GM18868 (cell line): ENCODE measurements at regions not wholly inside any gene's neighbourhood (a gene's known extent, or its start where the extent isn't known, plus 50 kb on each side); places are given as distances from the start of the nearest gene placed in this dataset.
A peak's percentile ranks its signal among the peaks of the same experiment; 100 is the strongest.

Experiments used
- ATAC-seq: cut with Tn5 transposase; IDR thresholded peaks from one replicate; pipeline ENCODE4 v1.9.1; 2021; ENCODE audit warnings: mild to moderate bottlenecking, moderate library complexity; ENCODE audit not compliant: unreplicated experiment

GRCh38 chrY:8151561-8151960 lies 1185.7 kb upstream of the TSPY4 start:
- no peak for ATAC-seq

DNA sequence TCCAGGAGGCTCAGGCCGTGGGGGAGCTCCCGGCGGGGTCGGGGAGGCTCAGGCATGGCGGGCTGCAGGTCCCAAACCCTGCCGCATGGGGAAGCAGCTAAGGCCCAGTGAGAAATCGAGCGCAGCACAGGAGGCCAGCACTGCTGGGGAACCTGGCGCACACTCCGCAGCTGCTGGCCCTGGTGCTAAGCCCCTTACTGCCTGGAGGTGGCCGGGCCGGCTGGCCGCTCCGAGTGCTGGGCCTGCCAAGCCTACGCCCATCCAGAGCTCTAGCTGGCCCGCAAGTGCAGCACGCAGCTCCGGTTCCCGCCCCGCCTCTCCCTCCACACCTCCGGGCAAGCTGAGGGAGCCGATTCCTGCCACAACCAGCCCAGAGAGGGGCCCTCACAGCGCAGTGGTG lies 1208.7 kb upstream of the TSPY4 start:
- no peak for ATAC-seq

DNA sequence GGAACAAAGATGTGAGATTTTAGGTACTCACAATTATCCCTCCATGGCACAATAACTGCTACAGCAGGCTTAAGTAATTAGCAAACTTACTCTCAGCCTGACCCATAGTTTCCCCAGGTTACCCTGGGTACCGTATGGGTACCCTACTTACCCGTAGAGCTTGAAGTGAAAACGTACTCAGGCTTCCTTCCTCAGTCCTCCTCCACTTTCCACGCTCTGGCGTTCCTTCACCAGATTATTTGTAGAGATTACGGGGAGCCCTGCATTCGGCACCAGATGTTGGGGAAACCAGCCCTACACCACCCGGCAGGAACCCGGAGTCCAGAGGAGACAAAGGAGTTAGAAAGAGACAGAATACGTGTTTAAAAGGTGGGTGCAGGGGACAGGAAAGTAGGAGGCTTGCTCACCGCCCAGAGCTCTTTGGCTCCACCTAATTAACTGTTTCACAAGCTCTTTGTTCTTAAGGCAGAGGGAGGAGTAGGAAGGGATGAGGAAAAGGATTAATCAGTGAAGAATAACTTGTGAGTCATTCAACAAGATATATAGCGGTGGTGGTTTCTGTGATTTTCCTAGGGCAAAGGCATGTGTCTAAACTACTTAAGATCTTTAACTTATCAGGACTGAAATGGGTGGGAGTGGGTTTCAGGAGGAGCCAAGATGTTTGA lies 1211.2 kb upstream of the TSPY4 start:
- no peak for ATAC-seq

DNA sequence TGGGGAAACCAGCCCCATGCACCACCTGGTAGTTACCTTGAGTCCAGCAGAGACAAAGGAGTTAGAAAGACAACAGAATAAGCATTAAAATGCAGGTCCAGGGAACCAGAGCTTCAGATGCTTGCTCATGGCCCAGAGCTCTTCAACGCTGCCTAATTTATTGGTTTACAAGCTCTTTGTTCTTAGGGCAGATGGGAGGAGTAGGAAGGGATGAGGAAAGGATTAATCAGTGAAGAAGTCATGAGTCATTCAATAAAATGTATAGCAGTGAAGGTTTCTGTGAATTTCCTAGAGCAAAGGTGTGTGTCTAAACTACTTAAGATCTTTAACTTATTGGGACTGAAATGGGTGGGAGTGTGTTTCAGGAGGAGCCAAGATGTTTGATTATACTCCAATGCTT lies 1210.3 kb upstream of the AMELY start:
- no peak for ATAC-seq

- no peak for ATAC-seq
These were observed 1182.9 kb upstream of the AMELY start for GRCh38 chrY:8094429-8094828.

GRCh38 chrY:8092926-8093325 lies 1181.4 kb upstream of the AMELY start:
- no peak for ATAC-seq

GRCh38 chrY:8085925-8086324 lies 1174.4 kb upstream of the AMELY start:
- ATAC-seq = no peak

DNA sequence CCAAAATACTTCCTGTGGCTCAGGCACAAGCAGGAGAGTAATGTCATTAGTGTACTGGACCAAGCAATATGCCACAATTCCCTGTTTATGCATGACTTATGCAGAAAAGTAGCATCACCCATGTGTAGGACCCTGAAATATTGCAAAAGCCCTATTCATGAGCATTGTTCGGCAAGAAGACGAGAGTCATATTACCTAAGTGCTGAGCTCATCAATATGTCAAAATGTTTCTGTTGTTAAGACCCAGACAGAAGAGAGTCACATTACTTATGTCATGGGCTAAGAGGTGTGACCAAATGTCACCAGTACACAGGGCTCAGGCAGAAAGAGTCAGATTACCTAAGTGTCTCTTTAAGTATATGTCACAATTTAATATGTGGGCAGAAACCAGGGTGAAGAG lies 1172.6 kb upstream of the AMELY start:
- no peak for ATAC-seq

DNA sequence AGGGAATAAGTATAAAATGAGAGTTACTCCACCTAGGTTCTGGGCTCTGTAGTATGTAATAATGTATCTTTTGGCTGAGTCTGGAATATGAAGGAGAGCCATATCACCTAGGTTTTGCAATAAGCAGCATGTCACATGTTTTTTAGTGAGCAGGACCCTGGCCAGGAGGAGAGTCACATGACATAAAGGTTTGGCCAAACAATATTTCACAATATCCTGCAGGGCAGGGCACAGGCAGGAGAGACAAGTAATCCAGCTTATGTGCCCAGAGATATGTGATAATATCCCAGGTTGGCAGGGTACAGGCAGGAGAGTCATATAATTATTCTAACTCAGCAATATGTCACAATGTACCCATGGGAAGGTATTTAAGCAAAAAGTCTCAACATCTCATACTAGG lies 1169.6 kb upstream of the AMELY start:
- ATAC-seq = no peak

DNA sequence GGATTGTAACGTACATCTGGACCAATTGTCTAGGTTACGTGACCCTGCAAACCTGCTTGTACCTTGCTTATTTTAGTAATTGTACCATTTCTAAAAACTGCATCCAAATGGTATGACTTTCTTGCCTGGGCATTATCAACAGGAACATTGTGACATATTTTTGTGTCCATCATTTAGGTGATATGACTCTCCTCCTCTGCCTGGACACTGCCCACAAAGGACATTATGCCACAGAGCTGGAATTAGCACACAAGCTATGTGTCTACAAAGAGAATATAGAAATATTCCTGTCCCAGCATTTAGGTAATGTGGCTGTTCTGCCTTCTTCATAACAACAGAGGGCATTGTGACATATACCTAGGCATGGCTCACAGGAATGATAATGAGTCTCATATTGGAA lies 1153.7 kb upstream of the AMELY start:
- no peak for ATAC-seq

DNA sequence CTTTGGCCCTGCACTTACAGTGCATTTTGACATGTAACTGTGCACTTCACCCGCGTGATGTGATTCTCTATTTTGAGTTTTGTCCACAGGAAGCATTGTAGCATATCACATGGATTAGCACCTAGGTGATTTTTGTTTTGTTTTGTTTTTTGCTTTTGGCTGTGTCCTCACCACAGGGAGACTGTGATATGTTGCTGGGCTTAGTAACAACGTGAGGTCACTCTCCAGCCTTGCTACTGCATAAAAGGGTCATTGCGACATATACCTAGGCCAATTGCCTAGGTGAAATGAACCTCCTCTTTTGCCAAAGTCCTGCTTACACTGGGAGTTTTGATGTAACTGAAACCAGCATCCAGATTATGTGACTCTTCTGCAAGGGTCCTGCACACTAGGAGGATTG lies 1152.9 kb upstream of the AMELY start:
- ATAC-seq = no peak

GRCh38 chrY:8063973-8064372 lies 1152.4 kb upstream of the AMELY start:
- ATAC-seq = no peak

DNA sequence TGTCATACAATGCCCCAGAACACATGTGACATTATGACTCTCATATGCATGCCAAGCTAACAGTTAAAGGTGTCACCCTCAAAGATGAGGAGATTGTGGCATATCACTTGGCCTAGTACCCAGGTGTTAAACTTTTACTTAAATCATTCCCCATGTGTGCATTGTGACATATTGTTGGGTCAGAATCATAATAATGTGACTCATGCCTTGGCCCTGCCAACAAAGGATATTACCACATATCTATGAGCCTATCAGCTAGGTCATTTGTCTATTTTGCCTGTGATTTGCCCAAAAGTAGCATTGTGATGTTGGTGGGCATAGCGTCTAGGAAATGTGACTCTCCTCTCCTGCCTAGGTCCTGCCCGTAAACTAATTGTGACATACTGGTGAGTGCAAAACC lies 1147.1 kb upstream of the AMELY start:
- ATAC-seq = no peak

DNA sequence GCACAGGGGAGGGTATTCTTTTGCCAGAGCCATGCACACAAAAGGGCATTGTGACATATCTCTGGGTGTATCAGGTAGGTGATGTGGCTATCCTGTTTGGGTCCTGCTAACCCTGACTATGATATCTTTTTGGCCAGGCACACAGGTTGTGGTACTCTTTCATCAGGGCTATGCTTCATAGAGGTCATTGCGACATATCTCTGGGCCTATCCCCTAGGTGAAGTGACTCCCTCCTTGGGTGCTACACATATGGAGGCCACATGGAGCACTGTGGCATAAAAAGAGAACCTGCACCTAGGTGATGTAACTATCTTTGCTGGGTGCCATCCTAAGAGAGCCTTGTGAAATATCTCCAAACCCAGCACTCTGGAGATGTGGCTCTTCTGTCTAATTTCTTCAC lies 1139.8 kb upstream of the AMELY start:
- no peak for ATAC-seq

- no peak for ATAC-seq
These were observed 1129.7 kb upstream of the AMELY start for GRCh38 chrY:8041238-8041637.

DNA sequence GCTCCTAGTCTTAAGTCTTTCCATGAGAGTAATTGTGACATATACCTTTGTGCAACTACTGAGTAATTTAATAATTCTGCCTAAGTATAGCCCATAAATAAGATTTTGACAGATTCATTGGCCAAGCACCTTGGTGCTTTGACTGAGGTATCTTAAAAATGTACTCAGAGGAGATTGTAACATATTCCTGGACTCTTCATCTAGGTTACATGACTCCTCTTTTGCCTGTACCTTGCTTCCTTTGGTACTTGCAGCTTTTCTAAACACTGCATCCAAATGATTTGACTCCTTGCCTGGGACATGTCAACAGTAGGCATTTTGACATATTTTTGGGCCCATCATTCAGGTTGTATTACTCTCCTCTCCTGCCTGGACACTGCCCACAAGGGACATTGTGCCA lies 1125.0 kb upstream of the AMELY start:
- no peak for ATAC-seq

- no peak for ATAC-seq
These were observed 1124.1 kb upstream of the AMELY start for GRCh38 chrY:8035653-8036052.

- ATAC-seq = no peak
These were observed 1123.1 kb upstream of the AMELY start for GRCh38 chrY:8034673-8035072.

- ATAC-seq = no peak
These were observed 1121.6 kb upstream of the AMELY start for GRCh38 chrY:8033200-8033599.

GRCh38 chrY:8020540-8020939 lies 1109.0 kb upstream of the AMELY start:
- no peak for ATAC-seq

GRCh38 chrY:8011515-8011914 lies 1100.0 kb upstream of the AMELY start:
- no peak for ATAC-seq

GRCh38 chrY:8004196-8004595 lies 1092.6 kb upstream of the AMELY start:
- ATAC-seq = peak; percentile 85

GRCh38 chrY:7996726-7997125 lies 1085.2 kb upstream of the AMELY start:
- no peak for ATAC-seq
